NCI-H82 (cell line): ENCODE measurements at regions not wholly inside any gene's neighbourhood (a gene's known extent, or its start where the extent isn't known, plus 50 kb on each side); places are given as distances from the start of the nearest gene placed in this dataset.
A peak's percentile ranks its signal among the peaks of the same experiment; 100 is the strongest.

Experiments used
- DNase-seq: peaks from one replicate; lab custom pipeline; 2025; lab: John Stamatoyannopoulos, UW

GRCh38 chr6:14275493-14275851 lies 157.9 kb downstream of the CD83 start:
- DNase-seq, result no peak

- DNase-seq, result no peak
These were observed 158.5 kb downstream of the CD83 start for GRCh38 chr6:14276071-14276470.

- DNase-seq, result no peak
These were observed 159.3 kb downstream of the CD83 start for GRCh38 chr6:14276667-14277404.

GRCh38 chr6:14277405-14277930 lies 159.9 kb downstream of the CD83 start:
- no peak for DNase-seq

GRCh38 chr6:14278006-14278405 lies 160.4 kb downstream of the CD83 start:
- no peak for DNase-seq

GRCh38 chr6:14278446-14278845 lies 160.9 kb downstream of the CD83 start:
- peak; percentile 28 for DNase-seq

- DNase-seq, result peak; percentile 99
These were observed 162.5 kb downstream of the CD83 start for GRCh38 chr6:14280006-14280510.

GRCh38 chr6:14280766-14281293 lies 163.3 kb downstream of the CD83 start:
- peak; percentile 84 for DNase-seq

- DNase-seq, result peak; percentile 99
These were observed 164.5 kb downstream of the CD83 start for GRCh38 chr6:14281811-14282660.

- DNase-seq, result no peak
These were observed 165.4 kb downstream of the CD83 start for GRCh38 chr6:14282854-14283505.

- peak; percentile 77 for DNase-seq
These were observed 166.1 kb downstream of the CD83 start for GRCh38 chr6:14283600-14284235.

- DNase-seq, result no peak
These were observed 167.5 kb downstream of the CD83 start for GRCh38 chr6:14284969-14285590.

GRCh38 chr6:14286144-14286543 lies 168.6 kb downstream of the CD83 start:
- no peak for DNase-seq

- DNase-seq, result no peak
These were observed 169.3 kb downstream of the CD83 start for GRCh38 chr6:14286634-14287428.

- no peak for DNase-seq
These were observed 170.1 kb downstream of the CD83 start for GRCh38 chr6:14287707-14288106.

GRCh38 chr6:14288910-14289309 lies 171.3 kb downstream of the CD83 start:
- DNase-seq, result no peak

- no peak for DNase-seq
These were observed 172.6 kb downstream of the CD83 start for GRCh38 chr6:14290041-14290771.

GRCh38 chr6:14290772-14291330 lies 173.3 kb downstream of the CD83 start:
- DNase-seq, result peak; percentile 18

- DNase-seq, result no peak
These were observed 173.8 kb downstream of the CD83 start for GRCh38 chr6:14291331-14291730.
